ENCODE measurements at regions not wholly inside any gene's neighbourhood (a gene's known extent, or its start where the extent isn't known, plus 50 kb on each side); places are given as distances from the start of the nearest gene placed in this dataset.

DNA sequence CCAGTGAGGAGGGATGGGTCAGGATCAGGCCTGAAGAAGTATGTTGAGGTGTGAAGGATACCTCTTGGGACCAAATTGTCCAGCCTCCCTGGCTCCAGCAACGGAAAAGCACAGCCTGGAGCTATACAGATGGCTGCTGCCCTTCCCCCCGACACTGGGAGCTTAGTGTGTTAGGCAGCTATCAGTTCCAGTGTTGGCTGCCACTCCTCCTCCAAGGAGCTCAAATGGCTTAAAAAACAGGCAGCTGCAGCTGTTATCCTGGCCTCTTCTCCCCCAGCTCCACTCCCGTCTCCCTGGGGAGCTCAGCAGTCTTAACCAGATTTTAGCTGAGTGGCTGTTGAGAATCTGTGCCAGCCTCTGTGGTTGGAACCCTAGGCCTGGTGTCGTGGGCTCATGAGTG, 225.0 kb downstream of the JRKL start:
- TF ChIP-seq ARNT (IDR thresholded peaks at IDR 0.05) (no peak), POLR2A (conservative IDR thresholded peaks at IDR 0.05) (no peak), BHLHE40 (IDR thresholded peaks at IDR 0.05; ENCODE audit: low read length) (no peak)
- TF ChIP-seq, protein P1, sequence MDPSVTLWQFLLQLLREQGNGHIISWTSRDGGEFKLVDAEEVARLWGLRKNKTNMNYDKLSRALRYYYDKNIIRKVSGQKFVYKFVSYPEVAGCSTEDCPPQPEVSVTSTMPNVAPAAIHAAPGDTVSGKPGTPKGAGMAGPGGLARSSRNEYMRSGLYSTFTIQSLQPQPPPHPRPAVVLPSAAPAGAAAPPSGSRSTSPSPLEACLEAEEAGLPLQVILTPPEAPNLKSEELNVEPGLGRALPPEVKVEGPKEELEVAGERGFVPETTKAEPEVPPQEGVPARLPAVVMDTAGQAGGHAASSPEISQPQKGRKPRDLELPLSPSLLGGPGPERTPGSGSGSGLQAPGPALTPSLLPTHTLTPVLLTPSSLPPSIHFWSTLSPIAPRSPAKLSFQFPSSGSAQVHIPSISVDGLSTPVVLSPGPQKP (CRISPR knock-in tag; IDR thresholded peaks at IDR 0.05): no peak
- TF ChIP-seq, protein P2, sequence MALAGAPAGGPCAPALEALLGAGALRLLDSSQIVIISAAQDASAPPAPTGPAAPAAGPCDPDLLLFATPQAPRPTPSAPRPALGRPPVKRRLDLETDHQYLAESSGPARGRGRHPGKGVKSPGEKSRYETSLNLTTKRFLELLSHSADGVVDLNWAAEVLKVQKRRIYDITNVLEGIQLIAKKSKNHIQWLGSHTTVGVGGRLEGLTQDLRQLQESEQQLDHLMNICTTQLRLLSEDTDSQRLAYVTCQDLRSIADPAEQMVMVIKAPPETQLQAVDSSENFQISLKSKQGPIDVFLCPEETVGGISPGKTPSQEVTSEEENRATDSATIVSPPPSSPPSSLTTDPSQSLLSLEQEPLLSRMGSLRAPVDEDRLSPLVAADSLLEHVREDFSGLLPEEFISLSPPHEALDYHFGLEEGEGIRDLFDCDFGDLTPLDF (CRISPR knock-in tag; IDR thresholded peaks at IDR 0.05): no peak
- TF ChIP-seq, protein P3, sequence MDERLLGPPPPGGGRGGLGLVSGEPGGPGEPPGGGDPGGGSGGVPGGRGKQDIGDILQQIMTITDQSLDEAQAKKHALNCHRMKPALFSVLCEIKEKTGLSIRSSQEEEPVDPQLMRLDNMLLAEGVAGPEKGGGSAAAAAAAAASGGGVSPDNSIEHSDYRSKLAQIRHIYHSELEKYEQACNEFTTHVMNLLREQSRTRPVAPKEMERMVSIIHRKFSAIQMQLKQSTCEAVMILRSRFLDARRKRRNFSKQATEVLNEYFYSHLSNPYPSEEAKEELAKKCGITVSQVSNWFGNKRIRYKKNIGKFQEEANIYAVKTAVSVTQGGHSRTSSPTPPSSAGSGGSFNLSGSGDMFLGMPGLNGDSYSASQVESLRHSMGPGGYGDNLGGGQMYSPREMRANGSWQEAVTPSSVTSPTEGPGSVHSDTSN (CRISPR knock-in tag; IDR thresholded peaks at IDR 0.05; ENCODE audit: low read depth): no peak
- TF ChIP-seq, protein P3 (tag; conservative IDR thresholded peaks at IDR 0.05; ENCODE audit: low read depth): no peak

Data from K562 (cell line).